Gastroesophageal sphincter (tissue), 3 donors: ENCODE measurements at regions not wholly inside any gene's neighbourhood (a gene's known extent, or its start where the extent isn't known, plus 50 kb on each side); places are given as distances from the start of the nearest gene placed in this dataset.

Experiments
- CTCF ChIP-seq, 4 experiments: fragments of 200-600 bp in 2 of 4; fragments of 450-650 bp in 2 of 4; sonication (generic) in 1 of 4; IDR thresholded peaks; one replicate each; pipeline ENCODE4 v1.5.1; 2017 to 2019; ENCODE audit warnings: antibody characterized with exemption in 4 of 4, mild to moderate bottlenecking in 2 of 4, moderate library complexity in 2 of 4
- POLR2A ChIP-seq, 2 donors: fragments of 450-650 bp; IDR thresholded peaks; one replicate each; pipeline ENCODE4 v1.6.1; 2017; ENCODE audit warnings: antibody characterized with exemption in 2 of 2, mild to moderate bottlenecking in 2 of 2, moderate library complexity in 1 of 2
- POLR2AphosphoS5 ChIP-seq: sonication (generic); formaldehyde crosslinking; IDR thresholded peaks from one replicate; pipeline ENCODE4 v1.6.1; 2017; ENCODE audit warnings: antibody characterized with exemption

- TF ChIP-seq CTCF (IDR thresholded peaks at IDR 0.05) (no peak), POLR2AphosphoS5 (no peak), POLR2A (IDR thresholded peaks at IDR 0.05) (no peak)
These were observed 128.6 kb downstream of the ZFP36L2 start for GRCh38 chr2:43097644-43098408.
